NCI-H2227 (cell line): ENCODE measurements at regions not wholly inside any gene's neighbourhood (a gene's known extent, or its start where the extent isn't known, plus 50 kb on each side); places are given as distances from the start of the nearest gene placed in this dataset.
"Not testable (repeated sequence)": the region's sequence is repeated elsewhere in the genome, so short reads cannot be mapped to it uniquely, and the experiment has no call there.

Source experiments
- DNase-seq: peaks from one replicate; lab custom pipeline; 2025; ENCODE audit not compliant: unreplicated experiment; lab: John Stamatoyannopoulos, UW

DNA sequence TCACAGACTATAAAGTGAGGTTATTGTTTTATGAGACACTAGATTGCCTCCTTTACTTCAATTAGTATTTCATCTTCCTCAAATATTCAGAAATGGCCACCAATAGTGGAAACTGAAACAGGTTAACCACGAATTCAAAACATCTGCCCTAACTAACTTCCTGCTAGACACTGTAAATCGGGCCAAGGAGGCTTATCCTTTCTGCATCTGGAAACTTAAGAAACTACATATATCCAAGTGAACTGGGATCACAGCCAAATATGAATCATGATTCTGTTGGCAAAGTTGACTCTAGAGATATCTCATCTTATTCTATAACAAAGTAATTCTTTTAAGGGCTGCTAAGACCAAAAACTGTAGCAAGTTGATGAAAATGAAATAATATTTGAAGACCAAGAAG, 136.6 kb upstream of the ZC3H15 start:
- DNase-seq = no peak

DNA sequence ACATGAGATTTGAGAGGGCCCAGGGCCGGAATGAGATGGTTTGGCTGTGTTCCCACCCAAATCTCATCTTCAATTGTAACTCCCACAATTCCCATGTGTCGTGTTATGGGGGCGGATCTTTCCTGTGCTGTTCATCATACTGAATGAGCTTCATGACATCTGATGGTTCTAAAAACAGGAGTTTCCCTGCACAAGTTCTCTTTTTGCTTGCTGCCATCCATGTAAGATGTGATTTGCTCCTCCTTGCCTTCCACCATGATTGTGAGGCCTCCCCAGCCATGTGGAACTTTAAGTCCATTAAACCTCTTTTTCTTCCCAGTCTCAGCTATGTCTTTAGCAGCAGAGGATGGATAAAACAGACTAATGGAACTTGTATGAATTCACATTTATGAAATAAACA, 131.9 kb upstream of the ZC3H15 start:
- DNase-seq = not testable (repeated sequence)

DNA sequence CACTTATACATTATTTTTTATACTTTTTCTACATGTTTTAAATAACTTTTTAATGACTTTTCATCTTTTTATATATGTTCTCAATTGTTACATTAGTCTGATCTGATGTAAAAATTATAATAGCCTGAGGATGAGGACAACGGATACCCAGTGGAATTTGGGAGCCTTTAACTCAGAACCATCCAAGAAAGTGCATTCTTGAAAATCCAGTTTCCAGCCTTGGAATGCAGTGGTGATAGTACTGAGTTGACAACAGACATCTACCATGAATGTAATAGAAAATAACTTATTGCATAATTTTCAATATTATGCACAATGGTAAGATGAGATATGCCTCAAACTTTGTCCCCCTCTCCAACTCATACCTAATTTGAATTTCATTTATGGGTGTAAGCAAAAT, 120.7 kb upstream of the ZC3H15 start:
- DNase-seq = no peak

DNA sequence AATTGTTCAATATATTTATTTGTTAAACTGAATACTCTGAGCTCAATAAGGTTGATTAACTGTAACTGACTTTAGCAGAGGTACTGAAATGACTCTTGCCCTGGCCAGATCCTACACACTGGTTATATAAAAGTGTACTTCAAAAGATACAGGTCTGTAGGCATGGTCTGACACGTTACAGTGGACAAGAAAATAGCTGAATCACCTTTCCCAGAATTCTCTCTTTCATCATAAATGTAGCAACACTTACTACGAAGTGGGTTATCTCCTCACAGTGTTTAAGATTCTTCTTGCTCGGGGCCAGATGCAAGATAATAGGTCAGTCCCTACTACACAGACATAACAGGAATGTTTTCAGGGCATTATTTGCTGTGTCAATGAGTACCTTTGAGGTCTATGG, 107.0 kb upstream of the ZC3H15 start:
- DNase-seq = no peak

DNA sequence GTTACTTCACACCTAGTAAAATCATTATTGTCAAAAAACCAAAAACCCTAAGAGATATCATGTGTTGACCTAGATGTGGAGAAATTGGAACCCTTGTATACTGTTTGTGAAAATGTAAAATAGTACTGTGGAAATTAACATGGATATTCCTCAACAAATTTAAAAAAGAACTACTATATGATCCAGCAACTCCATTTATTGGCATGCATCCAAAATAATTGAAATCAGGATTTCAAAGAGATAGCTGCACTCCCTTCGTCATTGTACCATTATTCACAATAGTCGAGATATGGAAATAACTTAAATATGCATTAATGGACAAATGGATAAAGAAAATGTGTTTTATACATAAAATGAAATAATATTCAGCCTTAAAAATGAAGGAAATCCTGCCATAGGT, 105.3 kb upstream of the ZC3H15 start:
- no peak for DNase-seq

DNA sequence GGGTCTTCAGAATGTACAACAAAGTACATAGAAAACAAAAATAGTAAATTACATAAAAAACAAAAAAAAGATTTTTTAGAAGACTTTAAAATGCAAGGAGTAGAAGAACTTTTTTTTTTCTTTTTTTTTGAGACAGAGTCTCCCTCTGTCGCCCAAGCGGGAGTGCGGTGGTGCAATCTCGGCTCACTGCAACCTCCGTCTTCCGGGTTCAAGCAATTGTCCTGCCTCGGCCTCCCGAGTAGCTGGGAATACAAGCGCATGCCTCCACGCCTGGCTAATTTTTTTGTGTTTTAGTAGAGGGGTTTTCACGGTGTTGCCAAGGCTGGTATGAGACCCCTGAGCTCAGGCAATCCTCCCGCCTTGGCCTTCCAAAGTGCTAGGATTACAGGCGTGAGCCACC, 104.5 kb upstream of the ZC3H15 start:
- no peak for DNase-seq

DNA sequence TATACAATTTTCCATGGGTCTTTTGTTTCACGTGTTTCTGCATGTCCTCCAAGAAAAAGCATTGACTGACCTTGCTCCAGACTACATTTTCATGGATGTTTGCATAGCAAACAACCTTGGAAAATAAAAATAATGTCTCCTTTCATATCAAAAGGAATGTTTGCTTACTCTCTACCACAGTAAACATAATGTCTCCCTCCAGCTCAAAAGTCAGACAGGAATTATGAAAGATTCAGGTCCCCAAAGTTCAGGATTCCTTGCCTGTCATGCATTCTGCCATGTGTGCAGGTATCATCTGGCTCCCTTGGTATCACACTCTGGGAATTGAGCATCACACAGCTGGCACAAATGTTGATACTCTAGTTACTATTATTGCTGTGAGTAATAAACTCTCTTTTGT, 103.1 kb upstream of the ZC3H15 start:
- no peak for DNase-seq

DNA sequence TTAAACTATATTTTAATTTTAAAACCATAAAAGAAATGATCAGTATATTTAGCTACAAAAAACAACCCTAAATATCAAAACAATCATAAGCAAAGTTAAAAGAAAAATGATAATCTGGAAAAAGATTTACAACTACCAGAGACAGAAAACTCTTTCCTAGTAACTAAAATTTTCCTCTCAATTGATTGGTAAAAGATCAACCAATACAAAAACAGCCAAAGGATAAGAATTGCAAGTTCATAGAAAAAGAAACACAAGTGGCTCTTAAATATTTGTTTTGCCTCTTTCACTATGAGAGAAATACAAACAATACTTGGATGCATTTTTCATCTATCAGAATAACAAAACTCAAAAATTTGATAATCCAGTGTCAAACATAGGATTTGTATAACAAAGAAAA, 101.8 kb upstream of the ZC3H15 start:
- DNase-seq = no peak

DNA sequence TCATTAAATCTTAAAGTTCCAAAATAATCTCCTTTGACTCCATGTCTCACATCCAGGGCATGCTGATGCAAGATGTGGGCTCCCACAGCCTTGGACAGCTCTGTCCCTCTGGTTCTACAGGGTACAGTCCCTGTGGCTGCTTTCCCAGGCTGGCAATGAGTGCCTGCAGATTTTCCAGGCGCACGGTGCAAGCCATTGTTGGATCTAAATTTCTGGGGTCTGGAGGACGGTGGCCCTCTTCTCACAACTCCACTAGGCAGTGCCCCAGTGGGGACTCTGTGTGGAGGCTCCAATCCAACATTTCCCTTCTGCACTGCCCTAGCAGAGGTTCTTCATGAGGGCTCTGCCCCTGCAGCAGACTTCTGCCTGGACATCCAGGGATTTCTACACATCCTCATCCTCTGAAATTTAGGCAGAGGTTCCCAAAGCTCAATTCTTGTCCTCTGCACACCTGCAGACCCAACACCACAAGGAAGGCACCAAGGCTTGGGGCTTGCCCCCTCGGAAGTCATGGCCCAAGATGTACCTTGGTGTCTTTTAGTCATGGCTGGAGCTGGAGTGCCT, 100.3 kb upstream of the ZC3H15 start:
- DNase-seq = not testable (repeated sequence)

DNA sequence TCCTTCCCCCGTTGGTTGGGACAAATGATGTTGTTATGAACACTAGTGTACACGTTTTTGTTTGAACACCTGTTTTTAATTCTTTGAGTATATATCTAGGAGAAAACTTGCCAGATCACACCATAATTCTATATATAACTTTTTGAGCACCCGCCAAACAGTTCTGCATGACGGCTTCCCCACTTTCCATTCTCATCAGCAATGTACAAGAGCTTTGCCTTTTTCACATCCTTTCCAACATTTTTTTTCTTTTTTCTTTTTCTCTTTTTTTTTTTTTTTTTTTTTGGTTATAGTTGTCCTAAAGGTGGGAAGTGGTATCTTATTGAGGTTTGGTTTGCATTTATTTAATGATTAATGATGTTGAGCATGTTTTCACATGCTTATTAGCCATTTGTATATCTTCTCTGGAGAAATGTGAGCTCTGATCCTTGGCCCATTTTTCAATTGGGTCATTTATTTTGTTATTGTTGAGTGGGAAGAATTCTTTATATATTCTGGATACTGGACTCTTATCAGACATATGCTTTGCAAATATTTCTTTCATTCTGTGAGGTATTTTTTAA, 86.9 kb upstream of the ZC3H15 start:
- no peak for DNase-seq

DNA sequence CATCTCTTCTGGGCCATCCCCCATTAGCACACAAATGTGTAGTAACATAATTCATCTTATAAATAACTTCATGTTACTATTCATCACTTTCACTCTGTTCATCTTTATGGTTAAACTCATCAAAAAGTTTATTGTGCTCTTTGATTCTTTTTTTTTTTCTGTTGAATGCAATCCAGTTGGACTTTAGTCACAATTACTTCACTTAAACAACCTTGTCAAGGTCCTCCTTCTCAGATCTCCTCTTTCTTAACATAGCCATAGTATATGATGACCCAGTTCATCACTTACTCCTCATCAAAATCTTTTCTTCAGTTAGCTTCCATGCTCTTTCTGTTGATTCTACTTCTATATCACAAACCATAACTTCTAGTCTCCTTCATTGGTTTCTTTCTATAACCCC, 80.2 kb upstream of the ZC3H15 start:
- DNase-seq = no peak

DNA sequence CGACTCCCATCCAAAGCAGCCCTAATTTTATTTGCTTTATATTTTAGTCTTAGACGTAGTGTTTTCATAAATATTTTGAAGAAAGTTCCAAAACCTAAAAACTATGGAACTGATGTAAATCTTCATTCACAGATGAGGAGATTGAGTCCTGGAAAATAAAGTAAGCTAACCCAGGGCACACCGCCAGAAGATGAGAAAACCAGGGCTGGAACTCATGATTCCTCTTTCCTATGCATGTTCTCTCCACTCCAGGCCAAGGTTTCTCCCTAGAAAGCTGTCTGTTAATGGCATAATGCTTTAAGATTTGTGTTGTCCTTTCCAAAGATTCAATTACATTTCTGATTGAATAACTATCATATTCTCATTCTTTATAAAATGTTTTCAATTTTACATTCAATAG, 78.4 kb upstream of the ZC3H15 start:
- no peak for DNase-seq

DNA sequence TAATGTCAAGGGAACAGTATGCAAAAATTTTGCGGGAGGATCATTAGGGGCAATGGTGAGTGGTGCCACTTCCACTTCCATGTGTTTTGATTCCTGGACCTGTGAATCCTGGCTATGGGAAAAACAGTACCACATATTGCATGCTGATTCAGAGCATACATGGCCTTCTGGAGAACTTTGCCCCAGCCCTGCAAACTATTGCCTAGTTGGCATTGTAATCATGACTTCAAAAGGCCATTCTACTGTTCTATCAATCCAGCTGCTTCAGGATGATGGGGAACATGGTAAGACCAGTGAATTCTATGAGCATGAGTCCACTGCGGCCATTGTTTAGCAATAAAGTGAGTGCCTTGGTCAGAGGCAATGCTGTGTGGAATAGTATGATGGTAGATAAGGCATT, 75.3 kb upstream of the ZC3H15 start:
- no peak for DNase-seq

DNA sequence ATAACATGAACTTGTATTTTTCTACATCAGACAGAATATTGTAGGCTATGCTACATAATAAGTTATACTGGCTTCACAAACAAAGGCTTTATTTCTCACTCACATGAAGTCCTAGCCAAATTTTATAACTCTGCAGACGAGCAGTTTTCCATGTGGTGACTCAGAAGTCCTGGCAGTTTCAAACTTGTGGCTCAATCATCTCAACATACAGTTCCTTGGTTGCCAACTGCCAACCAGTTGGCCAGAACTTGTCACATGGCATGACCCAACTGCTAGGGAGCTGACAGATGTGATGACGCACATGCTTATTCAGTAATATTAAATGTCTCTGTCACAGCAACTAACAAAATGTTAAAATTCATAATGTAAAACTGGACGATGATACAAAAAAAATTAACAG, 63.8 kb upstream of the ZC3H15 start:
- no peak for DNase-seq

DNA sequence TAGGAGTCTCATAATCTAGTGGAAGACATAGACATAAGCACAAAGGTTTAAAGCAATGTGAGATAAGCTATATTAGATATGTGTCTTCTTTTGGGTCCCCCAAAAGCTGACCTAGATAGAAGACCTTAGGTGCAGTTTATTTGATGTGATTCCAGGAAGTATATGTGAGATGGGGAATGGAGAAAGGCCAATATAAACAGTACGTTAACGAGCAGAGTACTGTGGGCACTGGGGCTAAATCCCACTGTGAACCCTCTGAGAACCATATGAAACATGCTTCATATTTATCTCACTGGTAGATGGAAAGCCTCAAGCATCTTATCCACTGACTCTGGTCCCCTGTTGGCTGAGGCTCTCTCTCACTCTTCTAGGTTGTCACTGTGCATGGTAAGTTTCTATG, 62.6 kb upstream of the ZC3H15 start:
- DNase-seq = no peak

DNA sequence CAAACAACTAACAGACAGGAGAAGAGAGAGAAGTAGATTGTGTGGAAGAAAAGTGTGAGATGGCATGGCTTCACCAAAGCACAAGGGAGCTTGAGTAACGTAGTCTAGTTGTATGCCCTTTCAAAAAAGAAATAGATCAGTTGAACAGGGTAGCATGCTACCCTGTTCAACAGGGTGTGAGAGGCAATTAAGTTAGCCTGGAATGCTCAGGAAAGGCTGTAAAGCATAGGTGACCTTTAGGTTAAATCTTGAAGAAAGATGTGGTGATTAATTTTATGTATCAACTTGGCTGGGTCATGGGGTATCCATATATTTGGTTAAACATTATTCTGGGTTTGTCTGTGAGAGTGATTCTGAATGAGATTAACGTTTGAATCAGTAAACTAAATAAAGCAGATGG, 61.8 kb upstream of the ZC3H15 start:
- no peak for DNase-seq

DNA sequence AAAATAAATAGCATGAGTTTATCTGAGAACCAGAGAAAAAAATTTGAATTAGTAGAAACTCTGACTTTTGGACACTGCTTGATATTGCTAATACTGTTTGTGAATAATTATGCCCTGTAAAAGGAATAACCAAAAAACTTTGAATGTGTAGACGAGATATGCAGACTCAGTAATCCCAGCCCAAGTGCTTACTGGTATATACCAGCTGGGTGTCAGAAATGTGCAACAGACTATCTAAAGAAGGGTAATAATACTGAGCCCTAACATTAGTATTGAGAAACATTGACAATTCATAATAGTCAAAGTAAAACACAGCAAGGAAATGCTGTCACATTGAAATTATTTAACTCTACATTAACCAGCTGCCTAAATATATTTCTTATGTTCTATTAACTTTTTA, 60.5 kb upstream of the ZC3H15 start:
- DNase-seq = no peak

DNA sequence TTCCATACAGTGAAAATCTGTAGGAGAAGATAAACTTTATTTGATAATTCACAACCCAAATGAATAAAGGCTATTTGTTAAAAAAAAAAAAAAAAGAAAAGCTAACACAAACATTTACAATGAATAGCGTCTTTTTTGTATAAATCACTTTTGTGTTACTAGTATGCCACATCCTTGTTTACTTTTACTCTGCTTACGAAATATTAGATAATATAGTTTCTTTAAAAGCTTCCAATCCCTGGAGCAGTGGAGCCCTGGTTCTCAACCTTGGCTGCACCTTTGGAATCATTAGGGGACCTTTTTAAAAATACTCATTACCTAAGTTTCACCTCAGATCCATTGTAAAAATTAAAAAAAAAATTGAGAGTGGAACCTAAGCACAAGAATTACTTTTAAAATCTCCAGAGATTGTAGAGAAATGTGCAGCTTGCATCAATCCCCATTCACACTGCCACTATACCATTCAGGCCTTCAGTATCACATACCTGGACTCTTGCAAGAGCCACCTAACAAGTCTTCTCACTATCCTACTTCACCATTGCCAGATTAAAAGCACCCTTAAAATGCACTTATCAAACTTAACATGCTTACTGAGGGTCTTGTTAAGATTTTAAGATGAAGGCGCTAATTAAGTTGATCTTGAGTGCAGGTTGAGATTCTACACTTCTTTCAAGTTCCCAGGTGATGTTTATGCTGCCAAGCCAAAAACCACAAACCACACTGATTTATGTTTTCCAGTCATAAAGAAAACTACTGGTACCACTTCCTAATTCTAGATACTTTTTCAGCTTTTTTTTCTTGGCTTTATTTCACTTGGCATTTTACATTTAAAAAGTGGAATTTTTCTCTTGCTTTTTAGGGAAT, 59.7 kb upstream of the ZC3H15 start:
- no peak for DNase-seq

DNA sequence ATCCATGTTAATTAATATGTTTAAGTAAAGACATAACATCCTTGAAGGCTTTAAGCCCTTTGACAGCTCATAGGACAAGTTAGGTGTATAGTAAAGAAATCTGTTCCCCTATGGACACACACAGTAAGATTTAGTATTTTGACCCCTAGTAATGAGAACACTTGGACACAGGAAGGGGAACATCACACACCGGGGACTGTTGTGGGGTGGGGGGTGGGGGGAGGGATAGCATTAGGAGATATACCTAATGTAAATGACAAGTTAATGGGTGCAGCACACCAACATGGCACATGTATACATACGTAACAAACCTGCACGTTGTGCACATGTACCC, 59.1 kb upstream of the ZC3H15 start:
- not testable (repeated sequence) for DNase-seq

DNA sequence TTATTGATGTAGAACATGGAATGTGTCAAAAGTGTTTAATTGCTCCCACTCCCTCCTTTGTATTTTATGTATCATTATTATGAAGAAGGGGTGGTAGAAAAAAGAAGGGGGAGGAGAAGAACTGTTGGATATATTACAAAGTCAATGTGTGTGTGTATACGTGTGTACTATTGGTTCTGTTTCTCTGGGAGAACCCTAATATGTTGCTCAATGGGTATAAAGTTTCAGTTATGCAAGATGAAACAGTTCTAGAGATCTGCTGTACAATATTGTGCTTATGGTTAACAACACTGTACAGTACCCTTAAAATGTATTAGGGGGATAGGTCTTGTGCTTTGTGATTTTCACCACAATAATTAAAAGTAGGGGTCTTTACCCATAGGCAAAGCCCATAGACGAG, 58.1 kb upstream of the ZC3H15 start:
- DNase-seq = no peak

DNA sequence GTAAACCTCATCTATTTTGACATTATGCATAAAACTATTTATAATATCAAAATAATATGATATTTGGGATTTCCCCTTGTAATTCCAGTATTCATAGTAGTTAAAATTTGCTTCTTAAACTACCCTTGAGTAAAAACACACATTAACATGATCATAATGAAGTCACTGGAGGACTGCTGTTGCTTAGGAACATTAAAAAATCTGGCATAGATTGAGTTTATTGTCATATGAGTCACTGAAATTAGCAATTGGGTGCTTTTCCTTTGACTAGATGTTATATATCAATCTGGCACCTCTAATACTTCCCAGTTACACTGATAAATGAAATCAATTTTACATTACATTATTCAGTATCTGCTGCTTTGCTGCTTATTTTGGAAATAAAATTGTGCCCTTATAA, 57.0 kb upstream of the ZC3H15 start:
- DNase-seq = no peak

DNA sequence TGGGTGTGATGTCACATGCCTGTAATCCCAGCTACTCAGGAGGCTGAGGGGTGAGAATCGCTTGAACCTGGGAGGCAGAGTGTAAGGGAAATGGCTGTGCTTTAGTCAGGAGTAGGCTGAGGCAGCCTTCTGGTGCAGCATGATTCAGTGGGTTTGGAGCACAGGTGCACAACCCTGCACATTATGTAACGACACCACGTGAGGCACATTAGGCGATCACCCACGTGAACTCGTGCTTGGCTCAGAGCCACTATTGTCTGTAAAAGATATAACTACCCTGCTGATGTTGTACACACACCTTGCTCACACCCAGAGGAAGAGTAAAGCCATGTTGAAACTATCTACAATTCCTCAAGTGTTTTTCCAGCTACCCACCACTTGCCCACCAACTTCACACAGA, 54.8 kb upstream of the ZC3H15 start:
- no peak for DNase-seq

DNA sequence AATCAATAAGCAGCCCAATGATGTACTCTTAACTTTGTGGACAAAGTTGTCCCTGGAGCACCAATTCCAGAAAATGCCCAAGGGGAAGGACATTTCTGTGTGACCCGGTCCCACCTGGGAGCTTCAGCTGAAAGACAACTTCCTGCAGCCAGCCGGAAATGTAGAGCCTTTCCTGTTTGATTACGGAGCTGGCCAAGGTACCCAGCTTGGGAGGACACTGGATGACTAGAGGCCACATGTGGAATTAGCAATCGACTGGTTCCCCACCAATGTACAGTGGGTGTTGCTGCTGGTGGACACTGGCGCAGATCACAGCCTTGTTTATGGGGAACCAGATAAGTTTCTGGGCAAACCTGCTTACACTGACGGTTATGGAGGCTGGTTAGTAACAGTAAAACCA, 53.0 kb upstream of the ZC3H15 start:
- no peak for DNase-seq
